ENCODE measurements at regions not wholly inside any gene's neighbourhood (a gene's known extent, or its start where the extent isn't known, plus 50 kb on each side); places are given as distances from the start of the nearest gene placed in this dataset.

- TF ChIP-seq EZH2phosphoT487 (IDR thresholded peaks at IDR 0.05; ENCODE audit: borderline replicate concordance), result no peak
- no peak for TF ChIP-seq ZBTB33 (IDR thresholded peaks at IDR 0.05; ENCODE audit: extremely low read depth, insufficient replicate concordance, low read length)
- no peak for TF ChIP-seq ZNF274 (IDR thresholded peaks at IDR 0.05; ENCODE audit: low read depth, low read length)
- TF ChIP-seq POLR2A (IDR thresholded peaks at IDR 0.05; ENCODE audit: borderline replicate concordance, extremely low read depth, insufficient read depth, insufficient read length), result no peak
These were observed 158.9 kb upstream of the AGR3 start (continued) for GRCh38 chr7:17040716-17041115.

GRCh38 chr7:17041324-17041723 is 159.5 kb upstream of the AGR3 start:
- Histone ChIP-seq H3K4me2 (ENCODE audit: low read length) (no peak overlapping the region), H3K27ac (ENCODE audit: low read depth, low read length) (no peak overlapping the region)

More at GRCh38 chr7:17041324-17041723, 159.5 kb upstream of the AGR3 start:
- RAD21 ChIA-PET (ENCODE audit: low non-redundant PET in 1 of 2, low total read pairs in 2 of 2, uncharacterized antibody in 2 of 2, unreplicated experiment in 2 of 2), result no interaction called here
- no peak overlapping the region for H3K4me3 ChIP-seq (replicated peaks in 1 of 2; ENCODE audit: low read depth in 1 of 2, low read length in 2 of 2)
- CTCF ChIA-PET, result no interaction called here
- no peaks in the 10 kb centered on the region for H3K27me3 ChIP-seq (ENCODE audit: insufficient read depth, low read length)
- H3K4me1 ChIP-seq (ENCODE audit: control insufficient read depth in 1 of 2, insufficient read depth in 2 of 2, low read length in 2 of 2), result peaks cover 0 to 2% of the 10 kb centered on the region in 2 experiments; a peak in 1 of 4 replicates
- no peak for TF ChIP-seq FOSL1 (IDR thresholded peaks at IDR 0.05; ENCODE audit: low read depth)
- no peak for TF ChIP-seq ZBTB33 (IDR thresholded peaks at IDR 0.05; ENCODE audit: extremely low read depth, insufficient replicate concordance, low read length)
- TF ChIP-seq SP1 (IDR thresholded peaks at IDR 0.05; ENCODE audit: low read depth), result no peak
- TF ChIP-seq JUND (IDR thresholded peaks at IDR 0.05), result no peak
- TF ChIP-seq MAX (IDR thresholded peaks at IDR 0.05), result no peak
- no peak for TF ChIP-seq ZFX (IDR thresholded peaks at IDR 0.05)
- no peak for TF ChIP-seq CEBPB (IDR thresholded peaks at IDR 0.05; ENCODE audit: low read depth)
- TF ChIP-seq EZH2 (IDR thresholded peaks at IDR 0.05), result no peak
- no peak for TF ChIP-seq TCF7L2 (IDR thresholded peaks at IDR 0.05; ENCODE audit: borderline replicate concordance, extremely low read depth, insufficient read depth, insufficient read length)
- H3K9ac ChIP-seq (ENCODE audit: low read length), result no peak overlapping the region
- H3K9me2 ChIP-seq (ENCODE audit: insufficient read depth), result no peaks in the 10 kb centered on the region
- H3K9me3 ChIP-seq (ENCODE audit: control insufficient read depth in 1 of 2, insufficient read depth in 1 of 2, low read depth in 1 of 2, low read length in 2 of 2), result no peaks in the 10 kb centered on the region
- no peaks in the 10 kb centered on the region for H4K20me1 ChIP-seq (ENCODE audit: insufficient read depth)
- no peak for DNase-seq (ENCODE audit: low read depth, low spot score)
- H2AFZ ChIP-seq (ENCODE audit: low read depth, low read length, poor library complexity, severe bottlenecking), result no peak overlapping the region
- no peaks in the 10 kb centered on the region for H3K36me3 ChIP-seq (ENCODE audit: control insufficient read depth in 1 of 2, insufficient read depth in 2 of 2, low read length in 2 of 2)
- H3K79me2 ChIP-seq (ENCODE audit: insufficient read depth, low read length), result no peaks in the 10 kb centered on the region
- no TSS peak for BruUV-seq (replicated peaks)
- POLR2A ChIA-PET, result no interaction called here
- no peak for ATAC-seq
- intact Hi-C loops (cut with micrococcal nuclease), result no loop called here

Measured in HCT116 (cell line).